ENCODE measurements at regions not wholly inside any gene's neighbourhood (a gene's known extent, or its start where the extent isn't known, plus 50 kb on each side); places are given as distances from the start of the nearest gene placed in this dataset.

- DNase-seq: peak in 1 of 2 experiments; percentile 16
Observed at GRCh38 chr3:76352051-76352450, 566.7 kb upstream of the ZNF717 start.

DNA sequence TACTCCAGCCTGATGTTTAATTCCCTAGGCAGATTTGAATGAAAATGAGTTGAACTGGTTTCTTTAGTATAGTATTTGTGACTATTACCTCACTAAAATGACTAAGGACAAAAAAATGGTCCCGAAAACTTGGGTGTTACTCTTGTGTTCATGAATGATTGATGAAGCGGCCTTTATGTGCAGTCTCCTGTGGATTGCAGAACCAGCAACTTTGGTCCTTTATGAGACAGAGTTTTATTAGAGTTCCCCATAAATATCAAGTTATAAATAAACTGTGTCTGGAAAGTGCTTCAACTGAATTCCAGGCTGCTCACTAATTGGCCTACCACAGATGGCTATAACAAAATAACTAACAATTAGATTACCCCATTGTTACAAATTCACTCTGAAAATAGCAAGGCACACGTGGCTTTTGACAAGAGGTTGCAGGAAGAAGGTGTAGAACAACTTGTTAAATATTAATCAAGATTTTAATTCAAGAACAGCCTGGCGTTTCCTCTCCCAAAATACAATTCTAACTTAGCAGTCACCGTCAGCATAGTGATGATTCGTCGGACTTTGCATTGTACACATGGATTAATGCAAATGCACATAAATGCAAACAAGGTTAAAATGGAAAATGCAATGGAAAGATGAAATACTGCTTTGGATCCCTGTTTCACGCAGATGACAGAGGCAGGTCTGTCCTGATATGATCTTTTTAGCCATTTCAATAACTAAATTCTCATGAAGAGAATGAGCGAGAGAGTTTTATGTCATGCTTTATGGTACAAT lies 567.3 kb upstream of the ZNF717 start:
- peak; percentile 86 to 89 for DNase-seq

- DNase-seq: no peak
Observed at GRCh38 chr3:76353683-76354082, 568.3 kb upstream of the ZNF717 start.

DNA sequence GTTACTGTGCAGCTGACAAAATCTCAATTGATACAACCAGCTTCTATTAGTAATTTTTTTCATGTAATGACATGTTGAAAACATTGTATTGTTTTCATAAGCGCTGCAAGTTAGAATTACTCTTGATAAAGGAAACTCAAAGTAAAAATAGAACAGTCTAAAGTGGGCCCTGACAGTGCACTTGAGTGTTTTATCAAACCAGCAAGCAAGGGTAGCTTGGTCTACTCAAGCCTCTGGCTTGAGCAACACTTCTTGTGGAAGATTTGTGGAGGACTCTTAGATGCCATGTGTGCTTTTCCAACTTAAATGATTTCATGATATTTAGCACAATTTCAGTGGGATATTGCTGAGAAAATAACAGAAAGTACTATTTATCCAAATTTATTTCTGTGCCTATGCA lies 575.7 kb upstream of the ZNF717 start:
- DNase-seq: no peak

DNA sequence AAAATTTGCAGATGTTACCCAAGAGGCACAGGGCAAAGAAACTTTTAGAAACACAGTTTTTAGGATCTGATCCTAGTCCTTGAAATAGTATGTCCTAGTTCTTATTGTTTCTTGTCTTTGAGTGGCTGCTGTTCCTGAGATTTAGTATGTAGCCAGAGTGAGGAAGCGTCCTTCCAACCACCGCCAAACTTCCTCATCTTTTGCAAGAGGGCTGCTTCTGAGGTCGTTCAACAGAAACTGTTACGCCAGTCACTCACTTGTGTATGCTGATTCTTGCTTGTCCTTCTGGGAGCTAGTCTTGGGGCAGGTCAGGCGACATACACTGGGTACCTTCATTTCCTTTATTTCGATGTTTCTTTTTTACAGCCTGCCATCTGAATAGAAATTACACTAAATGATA lies 577.3 kb upstream of the ZNF717 start:
- DNase-seq: no peak

DNA sequence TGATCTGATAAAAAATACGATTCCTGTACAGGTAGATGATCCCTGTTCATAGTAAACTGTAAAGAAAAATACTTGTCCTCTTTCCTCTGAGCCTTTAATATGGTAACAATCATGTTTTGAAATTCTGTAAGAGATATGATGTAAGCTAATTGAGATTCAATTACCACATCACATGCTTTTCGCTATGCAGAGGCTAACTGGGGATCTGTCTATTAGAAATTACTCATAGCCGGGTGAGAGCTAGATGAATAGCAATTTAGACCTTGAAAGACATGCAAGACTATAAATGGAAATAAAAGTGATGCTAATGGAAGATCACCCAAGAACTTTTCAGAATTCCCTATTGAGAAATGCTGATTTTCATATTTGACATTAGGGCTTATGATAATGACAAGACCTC lies 579.9 kb upstream of the ZNF717 start:
- no peak for DNase-seq

- no peak for DNase-seq
Observed at GRCh38 chr3:76367281-76367680, 581.9 kb upstream of the ZNF717 start.

- peak in 1 of 2 experiments; percentile 2 for DNase-seq
Observed at GRCh38 chr3:76369170-76369569, 583.8 kb upstream of the ZNF717 start.

DNA sequence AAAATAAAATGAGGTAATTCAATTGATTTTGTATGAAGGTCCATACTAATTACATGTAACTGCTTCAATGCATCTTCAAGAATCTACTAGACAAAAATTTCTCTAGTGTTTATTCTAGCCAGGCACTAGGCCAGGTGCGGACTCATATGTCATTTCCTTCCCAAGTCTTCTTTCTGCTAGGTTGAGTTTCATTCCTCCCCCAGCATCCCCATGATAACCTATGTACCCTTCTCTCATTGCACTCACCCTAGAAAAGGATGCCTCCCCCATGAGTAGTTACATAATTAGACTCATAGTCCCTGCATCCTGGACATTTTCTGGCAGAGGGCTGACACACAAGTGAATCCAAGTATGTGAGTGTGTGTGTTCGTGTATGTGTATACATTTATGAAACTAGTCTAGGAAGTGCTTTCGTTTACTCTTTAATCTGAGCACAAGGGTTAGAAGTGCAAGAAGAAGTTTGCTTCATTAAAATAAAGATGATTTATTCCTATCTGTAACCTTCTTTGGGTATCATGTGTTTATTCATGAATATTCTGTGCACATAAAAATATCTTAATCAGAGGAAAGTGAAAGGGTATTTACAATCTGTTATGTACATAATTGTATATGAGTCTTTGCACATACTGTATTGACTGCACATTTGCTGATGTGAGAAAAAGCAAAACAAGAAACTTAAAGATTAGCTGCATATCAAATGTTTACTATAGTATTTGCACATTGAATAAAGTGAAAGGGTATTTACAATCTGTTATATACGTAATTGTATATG lies 585.6 kb upstream of the ZNF717 start:
- no peak for DNase-seq

GRCh38 chr3:76372497-76372896 lies 587.1 kb upstream of the ZNF717 start:
- DNase-seq: no peak

DNA sequence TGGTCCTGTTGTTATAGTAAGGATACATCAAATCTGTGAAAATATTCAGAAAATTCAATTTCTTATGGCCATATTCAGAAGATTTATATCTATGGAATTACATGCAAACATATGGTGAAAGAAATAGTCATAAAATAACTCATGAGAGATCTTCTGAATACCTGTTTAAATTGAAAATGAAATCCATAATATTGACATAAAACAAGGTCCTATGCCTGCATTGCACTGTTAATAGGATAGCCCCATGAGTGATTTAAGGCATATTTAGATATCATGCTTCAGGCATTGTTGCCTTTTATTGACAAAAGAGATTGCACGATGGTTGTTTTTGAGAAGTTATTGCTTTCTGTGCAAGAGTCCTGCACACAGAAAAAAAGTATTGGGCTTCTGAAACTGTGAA lies 591.7 kb upstream of the ZNF717 start:
- no peak for DNase-seq

- DNase-seq: no peak
Observed at GRCh38 chr3:76378789-76379188, 593.4 kb upstream of the ZNF717 start.

- peak in 1 of 2 experiments; percentile 0 for DNase-seq
Observed at GRCh38 chr3:76383781-76384180, 598.4 kb upstream of the ZNF717 start.

DNA sequence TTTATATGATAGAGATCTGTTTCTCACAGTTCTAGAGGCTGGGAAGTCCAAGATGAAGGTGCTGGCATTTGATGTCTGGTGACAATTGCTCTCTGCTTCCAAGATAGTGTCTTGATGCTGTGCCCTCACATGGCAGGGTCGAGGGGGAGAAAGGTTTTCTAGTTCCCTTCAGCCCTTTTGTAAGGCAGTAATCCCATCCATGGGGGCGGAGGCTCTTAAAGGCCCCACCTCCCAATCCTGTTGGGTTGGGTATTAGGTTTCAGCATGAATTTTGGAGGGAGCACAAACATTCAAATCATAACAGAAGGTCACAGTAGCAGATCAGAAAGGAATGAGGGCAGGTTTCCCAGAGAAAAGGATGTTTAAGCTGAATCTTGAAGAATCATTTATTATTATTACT lies 601.7 kb upstream of the ZNF717 start:
- no peak for DNase-seq

DNA sequence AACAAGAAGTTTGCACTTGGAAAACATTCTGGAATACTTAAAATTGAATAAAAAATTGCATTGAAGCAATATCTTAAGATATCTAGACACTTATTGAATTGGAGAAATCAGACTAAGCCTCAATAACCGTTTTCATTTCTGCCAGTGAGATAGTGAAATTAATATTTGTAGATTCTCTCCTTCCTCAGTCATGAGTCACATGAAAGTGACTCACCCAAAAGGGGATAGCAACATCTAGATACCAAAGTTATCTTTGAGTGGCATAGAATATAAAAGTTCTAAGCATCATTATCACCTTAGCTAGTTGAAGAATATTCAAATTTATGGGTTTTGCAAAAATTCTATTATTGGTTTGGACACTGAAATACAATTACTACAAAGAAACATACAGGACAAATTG lies 614.8 kb upstream of the ZNF717 start:
- no peak for DNase-seq

DNA sequence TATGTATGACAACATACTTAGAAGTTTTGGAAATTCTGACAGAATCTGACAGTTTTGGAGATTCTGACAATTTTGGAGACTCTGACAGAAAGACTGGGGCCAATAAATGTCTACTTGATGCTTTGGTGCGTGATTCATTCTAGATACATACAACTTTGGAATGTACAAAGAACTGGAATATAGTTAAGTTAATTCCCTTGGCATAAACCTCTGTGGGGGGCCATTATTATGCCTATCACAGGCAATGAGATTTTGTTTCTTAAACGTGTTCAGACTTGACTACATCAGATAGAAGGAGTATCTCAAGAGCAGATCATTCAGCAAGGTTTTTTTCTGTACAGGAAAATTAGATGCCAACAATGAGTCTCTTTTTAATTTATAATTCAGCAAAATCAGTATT lies 617.6 kb upstream of the ZNF717 start:
- no peak for DNase-seq

DNA sequence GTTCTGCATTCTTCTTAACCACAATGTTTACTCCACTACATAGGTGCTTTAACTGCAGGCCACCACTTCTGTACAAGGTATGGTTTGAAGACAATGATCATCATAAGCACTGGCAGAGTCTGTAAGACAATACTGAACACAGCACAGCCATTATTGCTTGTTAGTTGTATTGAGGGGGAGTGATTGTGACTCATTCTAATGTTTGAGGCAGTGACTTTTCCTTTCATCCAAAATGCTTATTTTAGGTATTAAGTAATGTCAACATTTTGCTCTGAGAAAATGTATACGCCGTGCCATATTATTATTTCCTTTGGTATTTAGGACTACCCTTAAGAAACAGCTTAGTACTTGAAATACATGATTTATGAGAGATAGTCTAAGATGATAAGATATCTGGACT lies 618.2 kb upstream of the ZNF717 start:
- no peak for DNase-seq

DNA sequence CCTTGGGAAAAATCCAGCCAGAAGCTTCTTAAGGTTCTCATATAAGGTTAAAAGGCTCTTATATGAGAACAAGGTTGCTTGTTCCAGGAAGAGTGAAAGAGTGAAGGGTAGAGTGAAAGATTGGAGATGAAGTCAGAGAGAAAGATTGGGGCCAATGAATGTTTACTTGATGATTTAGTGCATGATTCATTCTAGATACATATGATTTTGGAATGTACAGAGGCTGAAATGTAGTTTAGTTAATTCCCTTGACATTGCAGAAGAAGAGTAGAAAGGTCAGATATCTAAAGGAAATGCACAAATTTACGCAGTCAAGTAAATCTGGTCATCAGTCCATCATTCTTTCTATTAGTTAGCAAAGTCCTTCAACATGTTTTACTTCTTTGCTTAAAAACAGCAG lies 619.8 kb upstream of the ZNF717 start:
- DNase-seq: no peak

- DNase-seq: no peak
Observed at GRCh38 chr3:76410762-76411281, 625.5 kb upstream of the ZNF717 start.

- no peak for DNase-seq
Observed at GRCh38 chr3:76415384-76415783, 624.5 kb upstream of the ROBO2 start.

GRCh38 chr3:76429581-76430177 lies 610.2 kb upstream of the ROBO2 start:
- no peak for DNase-seq

DNA sequence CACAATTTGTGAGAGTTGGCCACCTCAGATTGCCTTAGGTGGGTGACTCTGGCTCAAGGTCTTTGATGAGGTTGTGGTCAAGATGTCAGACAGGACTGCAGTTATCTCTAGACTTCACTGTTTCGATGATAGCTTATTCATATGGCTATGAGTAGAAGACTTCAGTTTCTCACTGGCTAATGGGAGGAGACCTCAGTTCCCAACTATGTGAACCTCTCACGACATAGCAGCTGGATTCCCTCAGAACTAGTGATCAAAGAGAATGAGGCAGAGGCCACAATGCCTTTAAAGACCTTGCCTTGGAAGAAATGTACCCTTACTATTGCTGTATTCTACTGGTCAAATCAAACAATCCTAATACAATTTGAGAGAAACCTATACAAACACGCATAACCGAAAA lies 607.5 kb upstream of the ROBO2 start:
- DNase-seq: no peak

DNA sequence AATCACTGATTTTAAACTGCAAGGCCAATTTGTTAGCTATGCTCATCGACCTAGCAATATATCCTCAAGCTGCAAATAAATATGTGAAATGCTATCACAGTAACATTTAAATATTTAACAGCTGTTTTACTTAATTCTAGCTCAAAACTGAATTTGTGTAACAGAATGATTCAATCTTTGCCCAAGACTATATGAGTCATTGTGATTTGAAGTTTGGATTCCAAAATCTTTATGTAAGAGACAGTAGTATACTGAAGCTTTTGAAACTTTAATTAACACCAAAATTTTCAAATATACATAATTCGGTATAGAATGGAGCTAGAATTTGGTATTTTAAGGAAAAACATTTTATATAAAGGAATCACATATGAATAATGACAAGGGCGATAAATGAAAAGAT lies 603.0 kb upstream of the ROBO2 start:
- no peak for DNase-seq

GRCh38 chr3:76438971-76439370 lies 600.9 kb upstream of the ROBO2 start:
- no peak for DNase-seq
